GOT3 (cell line): ENCODE measurements at regions not wholly inside any gene's neighbourhood (a gene's known extent, or its start where the extent isn't known, plus 50 kb on each side); places are given as distances from the start of the nearest gene placed in this dataset.
"Not testable (repeated sequence)": the region's sequence is repeated elsewhere in the genome, so short reads cannot be mapped to it uniquely, and the experiment has no call there.

Experiments
- DNase-seq: peaks from one replicate; lab custom pipeline; 2025; ENCODE audit warnings: mixed read lengths; lab: John Stamatoyannopoulos, UW

DNA sequence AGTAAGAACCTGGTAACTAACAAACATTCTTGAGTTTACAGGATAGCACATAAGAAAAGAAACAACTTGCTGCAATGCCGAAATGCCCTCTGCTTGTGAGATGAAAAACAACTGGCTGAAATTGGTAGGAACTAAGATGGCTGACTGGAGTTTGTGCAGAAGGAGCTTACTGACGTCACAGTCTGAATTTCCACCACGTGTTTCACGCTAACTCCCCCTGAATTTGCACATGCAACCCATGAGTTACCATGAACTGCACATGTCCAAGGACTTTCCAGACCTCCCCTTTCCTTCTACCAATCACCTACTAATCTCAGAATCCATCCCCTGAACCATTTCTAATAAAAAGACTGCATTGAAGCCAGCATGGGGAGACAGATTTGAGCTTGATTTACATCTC is 86.3 kb upstream of the KCND2 start:
- DNase-seq, result no peak

DNA sequence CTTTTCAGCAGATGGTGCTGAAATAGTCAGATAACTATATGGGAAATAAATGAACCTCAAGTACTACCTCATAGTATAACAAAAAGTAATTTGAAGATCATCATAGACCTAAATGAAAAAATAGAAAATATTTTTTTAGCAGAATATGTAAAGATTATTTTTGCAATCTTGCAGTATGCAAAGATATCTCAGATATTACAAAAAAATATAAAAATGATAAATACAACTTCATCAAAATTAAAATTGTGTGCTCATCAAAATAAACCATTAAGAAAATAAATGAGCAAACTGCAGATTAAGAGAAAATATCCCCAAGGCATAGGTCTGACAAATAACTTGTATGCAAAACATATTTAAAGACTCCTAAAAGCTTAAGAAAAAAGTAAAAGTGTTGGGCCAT is 83.4 kb upstream of the KCND2 start:
- no peak for DNase-seq

DNA sequence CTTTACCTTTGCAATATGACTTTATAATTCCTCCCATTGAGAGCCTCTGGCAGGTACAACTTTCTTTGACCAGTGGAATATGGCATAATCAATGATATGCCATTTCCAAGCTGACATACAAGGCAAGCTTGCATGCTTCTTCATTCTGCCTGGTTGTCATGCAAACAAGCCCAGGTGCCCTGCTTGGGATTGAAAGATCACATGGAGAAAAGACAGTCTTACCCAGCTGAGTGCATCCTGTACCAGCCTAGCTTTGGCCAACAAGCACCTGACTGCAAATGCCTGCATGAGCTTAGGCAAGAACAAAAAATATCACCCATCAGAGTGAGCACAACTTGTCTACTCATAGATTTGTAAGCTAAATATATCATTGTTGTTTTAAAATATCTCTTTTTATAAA is 82.9 kb upstream of the KCND2 start:
- DNase-seq, result no peak

DNA sequence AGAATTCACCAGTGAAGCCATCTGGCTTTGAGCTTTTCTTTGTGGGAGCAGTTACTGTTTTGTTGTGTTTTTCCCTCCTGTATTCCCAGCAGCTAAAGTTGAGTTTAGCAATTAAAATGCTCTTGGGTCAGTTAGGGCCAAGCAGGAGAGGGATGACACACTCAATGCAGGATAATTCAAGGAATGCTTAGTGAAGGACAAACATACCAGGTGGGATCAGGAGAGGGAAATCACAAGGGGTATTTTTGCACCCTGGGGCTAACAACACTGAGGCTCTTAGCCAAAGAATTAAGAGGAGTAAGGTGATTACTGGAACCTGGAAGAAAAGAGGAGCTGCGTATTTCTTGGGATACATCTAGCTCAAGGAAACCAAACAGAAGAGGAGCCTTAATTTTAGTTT is 82.4 kb upstream of the KCND2 start:
- DNase-seq, result no peak

DNA sequence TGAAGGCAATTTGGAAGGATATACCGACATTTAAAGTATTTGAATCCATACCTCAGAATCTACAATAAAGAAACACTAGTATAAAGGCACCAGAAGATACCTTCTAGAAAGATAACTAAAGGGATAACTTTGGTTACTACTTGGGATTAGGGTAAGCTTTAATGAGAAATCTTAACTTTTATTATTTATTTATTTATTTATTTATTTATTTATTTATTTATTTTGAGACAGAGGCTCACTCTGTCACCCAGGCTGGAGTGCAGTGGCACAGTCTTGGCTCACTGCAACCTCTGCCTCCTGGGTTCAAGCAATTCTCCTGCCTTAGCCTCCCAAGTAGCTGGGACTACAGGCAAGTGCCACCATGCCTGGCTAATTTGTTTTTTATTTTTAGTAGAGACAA is 81.6 kb upstream of the KCND2 start:
- DNase-seq, result not testable (repeated sequence)

DNA sequence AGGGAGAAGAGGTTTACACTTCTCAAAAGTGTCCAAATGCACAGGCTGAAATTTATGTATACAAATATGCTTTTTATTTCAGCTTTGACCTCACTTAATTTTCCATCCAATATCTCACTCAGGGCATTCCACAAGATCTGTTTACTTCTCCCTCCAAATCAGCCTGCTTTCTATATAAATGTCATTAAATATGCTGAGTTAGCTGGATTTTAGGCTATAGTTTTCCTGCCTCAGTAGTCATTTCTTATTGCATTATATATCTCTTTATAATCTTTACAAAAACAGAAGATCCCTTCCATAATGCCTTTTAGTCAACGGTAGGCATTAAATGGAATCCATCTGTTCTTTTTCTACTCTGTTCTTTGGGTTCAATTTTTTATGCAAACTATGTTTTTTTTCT is 71.7 kb upstream of the KCND2 start:
- no peak for DNase-seq

DNA sequence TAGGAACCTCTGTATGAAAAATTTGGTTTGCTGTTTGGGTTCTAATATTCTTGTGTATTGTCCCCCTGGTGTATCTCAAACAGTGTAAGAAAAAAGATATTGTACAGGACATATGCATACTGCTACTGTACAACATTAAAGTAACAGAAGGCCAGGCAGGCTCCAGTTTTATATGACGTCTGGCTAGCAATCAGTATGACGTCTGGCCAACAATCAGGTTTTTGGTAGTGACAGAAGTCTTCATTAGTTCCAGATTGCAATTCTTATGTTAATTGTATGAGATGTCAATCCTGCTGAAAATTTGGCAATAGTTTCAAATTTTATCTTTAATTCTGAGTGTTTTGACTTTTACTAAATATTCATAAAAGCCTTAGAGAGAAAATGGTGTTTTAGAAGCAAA is 67.9 kb upstream of the KCND2 start:
- DNase-seq, result no peak

DNA sequence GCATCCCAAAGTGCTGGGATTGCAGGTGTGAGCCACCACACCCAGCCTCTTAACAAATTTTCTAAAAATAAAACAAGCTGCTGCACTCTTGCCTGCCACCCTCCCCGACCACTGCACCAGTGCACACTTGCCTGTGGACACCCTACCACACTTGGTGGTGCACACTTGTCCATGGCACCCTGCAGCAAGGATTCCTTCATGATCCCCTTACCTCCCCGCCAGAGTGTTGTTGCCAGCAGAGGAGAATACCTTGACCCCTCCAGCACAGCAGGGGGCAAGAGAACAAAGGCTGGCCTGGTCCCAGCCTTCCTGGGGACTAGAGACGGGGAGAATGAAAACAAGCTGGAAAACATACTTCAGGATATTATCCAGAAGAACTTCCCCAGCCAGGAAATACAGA is 65.9 kb upstream of the KCND2 start:
- no peak for DNase-seq

DNA sequence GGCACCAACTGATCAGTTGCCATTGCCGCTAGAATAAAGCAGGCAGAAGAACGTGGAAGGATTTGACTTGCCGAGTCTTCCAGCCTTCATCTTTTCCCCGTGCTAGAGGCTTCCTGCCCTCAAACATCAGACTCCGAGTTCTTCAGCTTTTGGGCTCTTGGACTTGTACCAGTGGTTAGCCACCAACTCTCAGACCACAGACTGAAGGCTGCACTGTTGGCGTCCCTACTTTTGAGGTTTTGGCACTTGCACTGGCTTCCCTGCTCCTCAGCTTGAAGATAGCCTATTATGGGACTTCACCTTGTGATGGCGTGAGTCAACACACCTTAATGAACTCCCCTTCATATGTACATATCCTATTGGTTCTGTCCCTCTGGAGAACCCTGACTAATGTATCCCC is 57.3 kb upstream of the KCND2 start:
- DNase-seq, result no peak

DNA sequence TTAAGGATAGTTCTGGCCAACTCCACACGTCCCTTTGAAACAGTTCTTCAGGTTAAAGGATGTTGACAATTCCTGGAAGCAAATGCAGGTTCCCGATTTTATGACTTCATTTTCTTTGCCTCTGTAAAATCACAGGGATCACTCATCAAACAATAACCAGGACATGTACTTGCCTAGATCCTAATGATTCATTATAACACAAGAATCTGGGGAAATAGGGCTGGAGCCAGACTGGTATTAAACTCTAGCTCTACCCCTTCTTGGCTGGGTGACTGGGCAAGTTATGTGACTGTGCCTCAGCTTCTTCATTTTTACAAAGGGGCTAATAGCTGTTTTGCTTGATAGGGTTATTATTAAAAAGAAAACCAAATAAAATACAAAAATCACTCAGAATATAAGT is 56.0 kb upstream of the KCND2 start:
- DNase-seq, result no peak

DNA sequence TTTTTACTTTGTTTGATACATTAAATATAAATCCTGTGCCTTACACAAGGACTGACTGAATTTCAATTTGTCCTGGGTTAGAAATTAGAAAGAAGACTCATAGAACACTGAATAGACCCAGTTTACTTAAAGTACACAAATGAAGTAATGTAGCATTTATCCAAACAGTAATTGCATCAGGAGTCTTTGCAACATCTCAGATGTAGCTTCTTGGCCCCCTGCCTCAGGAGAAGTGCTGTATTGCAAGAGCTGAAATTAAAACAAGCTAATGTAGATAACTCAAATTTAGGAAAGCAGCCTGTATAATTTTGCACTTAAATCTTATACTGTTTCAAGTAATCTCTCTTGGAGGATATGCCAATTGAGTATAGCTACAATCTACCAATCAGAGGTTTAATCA is 54.3 kb upstream of the KCND2 start:
- DNase-seq, result no peak

DNA sequence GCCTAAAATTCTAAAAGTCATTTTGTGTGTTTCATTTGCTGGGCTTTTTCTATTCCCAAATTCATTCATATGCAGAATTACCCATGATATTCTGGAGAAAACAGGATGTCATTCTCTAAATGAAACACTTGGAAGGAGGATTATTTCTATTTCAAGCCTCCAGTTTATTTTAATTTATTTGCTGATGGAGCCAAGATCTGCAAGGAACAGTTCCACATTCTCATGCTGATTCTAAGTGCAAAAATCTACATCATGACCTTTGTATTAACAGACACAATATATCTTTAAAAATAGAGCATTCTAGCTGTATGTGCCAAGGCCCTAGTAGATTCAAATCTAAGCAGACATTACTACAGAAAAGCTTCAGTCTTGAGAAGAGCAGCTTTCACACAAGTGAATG is 51.3 kb upstream of the KCND2 start:
- DNase-seq, result no peak
